H9 (cell line): ENCODE measurements at regions not wholly inside any gene's neighbourhood (a gene's known extent, or its start where the extent isn't known, plus 50 kb on each side); places are given as distances from the start of the nearest gene placed in this dataset.

Experiments used
- DNase-seq: peaks from one replicate; pipeline ENCODE4 v3.0.0-alpha.2; 2017
- H2AFZ ChIP-seq: one replicate; pipeline ENCODE4 v1.6.1; 2013; ENCODE audit warnings: mild to moderate bottlenecking, low read length, control low read depth, moderate library complexity
- H2AK5ac ChIP-seq: 2 replicates; pipeline ENCODE4 v1.6.1; 2013; ENCODE audit warnings: low read length, control low read depth, mixed read lengths; ENCODE audit not compliant: insufficient read length
- H2BK120ac ChIP-seq: one replicate; pipeline ENCODE4 v1.6.1; 2013; ENCODE audit warnings: low read depth, mild to moderate bottlenecking, low read length, control low read depth, inconsistent platforms; ENCODE audit not compliant: poor library complexity, severe bottlenecking
- H2BK12ac ChIP-seq: 2 replicates; pipeline ENCODE4 v1.6.1; 2013; ENCODE audit warnings: low read length, control low read depth, mixed read lengths, low read depth; ENCODE audit not compliant: insufficient read length
- H2BK15ac ChIP-seq: 2 replicates; pipeline ENCODE4 v1.6.1; 2013; ENCODE audit warnings: low read depth, low read length, control low read depth
- H2BK20ac ChIP-seq: one replicate; pipeline ENCODE4 v1.6.1; 2013; ENCODE audit warnings: low read depth, mild to moderate bottlenecking, low read length, control low read depth, inconsistent platforms; ENCODE audit not compliant: poor library complexity, severe bottlenecking
- H2BK5ac ChIP-seq: 2 replicates; pipeline ENCODE4 v1.6.1; 2013; ENCODE audit warnings: low read length, control low read depth, mixed read lengths; ENCODE audit not compliant: insufficient read length
- H3K14ac ChIP-seq: 2 replicates; pipeline ENCODE4 v1.6.1; 2013; ENCODE audit warnings: low read length, control low read depth; ENCODE audit not compliant: insufficient read depth
- H3K18ac ChIP-seq: 2 replicates; pipeline ENCODE4 v1.6.1; 2013; ENCODE audit warnings: low read depth, mild to moderate bottlenecking, mixed read lengths, low read length, control low read depth; ENCODE audit not compliant: insufficient read length
- H3K23ac ChIP-seq: 2 replicates; pipeline ENCODE4 v1.6.1; 2013; ENCODE audit warnings: low read length, control low read depth, mixed read lengths, low read depth; ENCODE audit not compliant: insufficient read length
- H3K23me2 ChIP-seq: 2 replicates; pipeline ENCODE4 v1.6.1; 2013; ENCODE audit warnings: low read depth, mild to moderate bottlenecking, mixed read lengths, low read length, control low read depth; ENCODE audit not compliant: insufficient read length, poor library complexity, severe bottlenecking
- H3K27ac ChIP-seq: 2 replicates; pipeline ENCODE4 v1.5.1; 2013; ENCODE audit warnings: low read length, control low read depth, mixed read lengths, low read depth; ENCODE audit not compliant: insufficient read length
- H3K27me3 ChIP-seq: 2 replicates; pipeline ENCODE4 v1.6.1; 2013; ENCODE audit warnings: low read length, control low read depth, inconsistent platforms; ENCODE audit not compliant: insufficient read depth
- H3K4ac ChIP-seq: 2 replicates; pipeline ENCODE4 v1.6.1; 2013; ENCODE audit warnings: low read depth, mild to moderate bottlenecking, control low read depth, inconsistent platforms, low read length, moderate library complexity
- H3K4me1 ChIP-seq: 2 replicates; pipeline ENCODE4 v1.6.1; 2013; ENCODE audit warnings: low read length, control low read depth, inconsistent platforms; ENCODE audit not compliant: insufficient read depth
- H3K4me2 ChIP-seq: 2 replicates; pipeline ENCODE4 v1.6.1; 2013; ENCODE audit warnings: low read length, control low read depth, mixed read lengths; ENCODE audit not compliant: insufficient read length, insufficient read depth
- H3K56ac ChIP-seq: 2 replicates; pipeline ENCODE4 v1.6.1; 2013; ENCODE audit warnings: low read depth, mild to moderate bottlenecking, mixed read lengths, low read length, control low read depth; ENCODE audit not compliant: insufficient read length
- H3K79me1 ChIP-seq: 2 replicates; pipeline ENCODE4 v1.6.1; 2013; ENCODE audit warnings: low read depth, mild to moderate bottlenecking, moderate library complexity, low read length, control low read depth, inconsistent platforms; ENCODE audit not compliant: insufficient read depth, poor library complexity, severe bottlenecking
- H3K79me2 ChIP-seq: 2 replicates; pipeline ENCODE4 v1.6.1; 2013; ENCODE audit warnings: low read length, control low read depth, inconsistent platforms; ENCODE audit not compliant: insufficient read depth
- H3K9ac ChIP-seq: 2 replicates; pipeline ENCODE4 v1.6.1; 2013; ENCODE audit warnings: low read length, control low read depth, mixed read lengths; ENCODE audit not compliant: insufficient read length; ENCODE audit errors: extremely low read depth
- H3K9me3 ChIP-seq: one replicate; pipeline ENCODE4 v1.6.1; 2013; ENCODE audit warnings: low read depth, low read length, inconsistent platforms; ENCODE audit not compliant: control insufficient read depth
- H3T11ph ChIP-seq: one replicate; pipeline ENCODE4 v1.6.1; 2013; ENCODE audit warnings: mild to moderate bottlenecking, low read length, control low read depth, inconsistent platforms
- H4K20me1 ChIP-seq: one replicate; pipeline ENCODE4 v1.6.1; 2013; ENCODE audit not compliant: control insufficient read depth, insufficient read length, insufficient read depth
- H4K5ac ChIP-seq: 2 replicates; pipeline ENCODE4 v1.6.1; 2013; ENCODE audit warnings: low read depth, mild to moderate bottlenecking, mixed read lengths, low read length, control low read depth; ENCODE audit not compliant: insufficient read length
- H4K8ac ChIP-seq: replicated peaks from 2 replicates; pipeline ENCODE4 v1.6.1; 2013; ENCODE audit warnings: low read length, control low read depth, mixed read lengths, low read depth; ENCODE audit not compliant: insufficient read length
- H4K91ac ChIP-seq: 2 replicates; pipeline ENCODE4 v1.6.1; 2013; ENCODE audit warnings: low read depth, mild to moderate bottlenecking, moderate library complexity, mixed read lengths, low read length, control low read depth; ENCODE audit not compliant: insufficient read length
- H3K27ac Mint-ChIP-seq, 3 experiments: 2 replicates in 2 of 3; 3 replicates in 1 of 3; pipeline ENCODE4 v1.8.0; 2020 to 2021; ENCODE audit warnings: mixed read lengths in 3 of 3, mild to moderate bottlenecking in 1 of 3, moderate library complexity in 1 of 3
- H3K27me3 Mint-ChIP-seq: 2 replicates; pipeline ENCODE4 v1.8.0; 2021; ENCODE audit warnings: low read depth, mild to moderate bottlenecking, moderate library complexity, mixed read lengths
- H3K36me3 Mint-ChIP-seq, 3 experiments: 2 replicates in 2 of 3; 3 replicates in 1 of 3; pipeline ENCODE4 v1.8.0; 2020 to 2021; ENCODE audit warnings: low read depth in 3 of 3, mixed read lengths in 3 of 3; ENCODE audit not compliant: insufficient read depth in 1 of 3
- H3K4me1 Mint-ChIP-seq, 2 experiments: 2 replicates each; pipeline ENCODE4 v1.8.0; 2020; ENCODE audit warnings: mixed read lengths in 2 of 2
- H3K4me3 Mint-ChIP-seq, 2 experiments: 2 replicates in 1 of 2; 3 replicates in 1 of 2; pipeline ENCODE4 v1.8.0; 2020 to 2021; ENCODE audit warnings: mild to moderate bottlenecking in 2 of 2, mixed read lengths in 2 of 2, moderate library complexity in 1 of 2
- H3K9me3 Mint-ChIP-seq, 2 experiments: 2 replicates in 1 of 2; 3 replicates in 1 of 2; pipeline ENCODE4 v1.8.0; 2020; ENCODE audit warnings: mild to moderate bottlenecking in 2 of 2, mixed read lengths in 2 of 2, moderate library complexity in 1 of 2
- CTCF ChIP-seq: fragments of 200-600 bp; sonication (generic); conservative IDR thresholded peaks from 3 replicates; pipeline ENCODE4 v1.8.0; 2021; ENCODE audit warnings: antibody characterized with exemption, mild to moderate bottlenecking
- WGBS: extraction: QIAGEN DNeasy Blood & Tissue Kit; methylation state at CpG from one replicate; pipeline ENCODE4 v1.1.7; 2013; ENCODE audit warnings: missing lambda C conversion rate, low lambda C conversion rate, mixed read lengths; ENCODE audit not compliant: insufficient read length; ENCODE audit errors: extremely low coverage; 5-methylcytosine and 5-hydroxymethylcytosine counted together

- Histone ChIP-seq H2BK12ac (no peak overlapping the region), H3T11ph (no peak overlapping the region), H3K79me2 (no peaks in the 10 kb centered on the region), H3K23ac (no peak overlapping the region), H3K4me2 (no peak overlapping the region), H4K5ac (no peak overlapping the region), H4K20me1 (no peaks in the 10 kb centered on the region), H3K4ac (no peak overlapping the region), H3K9me3 (no peaks in the 10 kb centered on the region), H3K23me2 (no peaks in the 10 kb centered on the region), H2BK120ac (no peak overlapping the region), H2BK5ac (no peak overlapping the region), H2AFZ (no peak overlapping the region), H3K79me1 (no peaks in the 10 kb centered on the region), H2BK20ac (no peak overlapping the region), H4K8ac (no peak overlapping the region), H3K9ac (no peak overlapping the region), H3K27ac (no peak overlapping the region), H3K56ac (no peak overlapping the region), H3K18ac (no peak overlapping the region), H3K27me3 (no peaks in the 10 kb centered on the region), H2AK5ac (no peak overlapping the region), H4K91ac (no peak overlapping the region), H3K14ac (no peak overlapping the region), H3K4me1 (no peaks in the 10 kb centered on the region; the same call in 1 of the 2 replicates), H2BK15ac (no peak overlapping the region)
- TF ChIP-seq CTCF = no peak
- Mint-ChIP-seq H3K27me3 (no peaks in the 10 kb centered on the region), H3K36me3 (no peaks in the 10 kb centered on the region; a peak in 1 of 7 replicates), H3K4me3 (no peak overlapping the region), H3K27ac (no peak overlapping the region), H3K9me3 (peaks cover 0 to 2% of the 10 kb centered on the region in 2 experiments; a peak in 1 of 5 replicates), H3K4me1 (no peaks in the 10 kb centered on the region)
- no CpG with 5 or more reads among the region's 10 CpGs for WGBS
- DNase-seq = no peak
These were observed 497.9 kb downstream of the ANXA1 start for GRCh38 chr9:73649552-73649951.
